GM12878 (cell line): ENCODE measurements at regions not wholly inside any gene's neighbourhood (a gene's known extent, or its start where the extent isn't known, plus 50 kb on each side); places are given as distances from the start of the nearest gene placed in this dataset.

ENCODE experiments used
- ATAC-seq: fragments of 200-7000 bp; cut with Tn5 transposase; 3 replicates; pipeline ENCODE4 v1.9.1; 2020; ENCODE audit warnings: mild to moderate bottlenecking, moderate library complexity
- BruUV-seq: library from RNA; stranded (reverse); fragments of 400-500 nt; replicated peaks from 2 replicates; lab custom pipeline; 2021; lab: Mats Ljungman, UMichigan
- CTCF ChIA-PET: fragments of 300-600 bp; sonication (Branson Sonifier 250); formaldehyde crosslinking; extraction: SDS; loops from one replicate; lab custom pipeline; 2021; ENCODE audit warnings: inconsistent platforms; lab: Yijun Ruan, JAX
- POLR2A ChIA-PET: fragments of 350-600 bp; formaldehyde crosslinking; extraction: SDS; loops from one replicate; lab custom pipeline; 2021; ENCODE audit warnings: inconsistent platforms; lab: Charles Lee
- RAD21 ChIA-PET: fragments of 300-600 bp; sonication (Branson Sonifier 250); formaldehyde crosslinking; loops from one replicate; lab custom pipeline; 2023; ENCODE audit warnings: antibody characterized with exemption; ENCODE audit not compliant: unreplicated experiment; lab: Charles Lee
- SMC1A ChIA-PET: fragments of 300-600 bp; sonication (Branson Sonifier 250); formaldehyde crosslinking; loops from one replicate; lab custom pipeline; 2023; ENCODE audit not compliant: unreplicated experiment, uncharacterized antibody; lab: Charles Lee
- DNase-seq: peaks from one replicate; pipeline ENCODE4 v3.0.0-alpha.2; 2011; ENCODE audit warnings: low read depth, low spot score
- FAIRE-seq: peaks from 3 replicates; lab custom pipeline; 2011; peaks lifted over from hg19 to GRCh38; lab: Jason Lieb, UNC
- H2AFZ ChIP-seq: 2 replicates; pipeline ENCODE4 v1.6.0; 2011; ENCODE audit warnings: low read depth, low read length, control low read depth; ENCODE audit not compliant: control insufficient read depth
- H3K27ac ChIP-seq: 2 replicates; pipeline ENCODE4 v1.5.1; 2011; ENCODE audit warnings: control low read depth; ENCODE audit not compliant: control insufficient read depth, insufficient read depth
- H3K27me3 ChIP-seq, 2 experiments: replicated peaks in 1 of 2; 2 replicates each; pipeline versions ENCODE4 v1.6.0 to v1.6.1; 2011; ENCODE audit warnings: low read length in 1 of 2; ENCODE audit not compliant: control insufficient read depth in 2 of 2, insufficient read depth in 2 of 2
- H3K36me3 ChIP-seq, 2 experiments: 2 replicates each; pipeline ENCODE4 v1.5.1; 2011; ENCODE audit warnings: low read length in 1 of 2; ENCODE audit not compliant: control insufficient read depth in 2 of 2, insufficient read depth in 2 of 2
- H3K4me1 ChIP-seq: 2 replicates; pipeline ENCODE4 v1.6.1; 2011; ENCODE audit warnings: mild to moderate bottlenecking, low read length, moderate library complexity, mixed read lengths; ENCODE audit not compliant: control insufficient read depth, insufficient read depth
- H3K4me2 ChIP-seq: 2 replicates; pipeline ENCODE4 v1.6.0; 2011; ENCODE audit warnings: control low read depth; ENCODE audit not compliant: control insufficient read depth, insufficient read depth
- H3K4me3 ChIP-seq: fragments of 200-600 bp; sonication (generic); 2 replicates; pipeline ENCODE4 v1.5.1; 2016
- H3K79me2 ChIP-seq: 2 replicates; pipeline ENCODE4 v1.6.0; 2011; ENCODE audit warnings: low read length; ENCODE audit not compliant: control insufficient read depth, insufficient read depth
- H3K9ac ChIP-seq: 2 replicates; pipeline ENCODE4 v1.8.0; 2011; ENCODE audit warnings: low read length, control low read depth, mixed read lengths; ENCODE audit not compliant: control insufficient read depth, insufficient read depth
- H3K9me3 ChIP-seq: replicated peaks from 3 replicates; pipeline ENCODE4 v1.5.1; 2011; ENCODE audit warnings: mild to moderate bottlenecking, low read length; ENCODE audit not compliant: control insufficient read depth, insufficient read depth
- H4K20me1 ChIP-seq: 2 replicates; pipeline ENCODE4 v1.6.0; 2011; ENCODE audit not compliant: control insufficient read depth, insufficient read depth
- CUX1 ChIP-seq: IDR thresholded peaks from 2 replicates; pipeline ENCODE4 v1.6.1; 2012; ENCODE audit warnings: improper control_type of control experiment, low read depth, low read length; ENCODE audit not compliant: insufficient replicate concordance
- FOS ChIP-seq: IDR thresholded peaks from 3 replicates; pipeline ENCODE4 v1.6.1; 2011; ENCODE audit warnings: borderline replicate concordance; ENCODE audit not compliant: insufficient read length; ENCODE audit errors: extremely low read depth
- IKZF2 ChIP-seq, 2 experiments: fragments of 450-650 bp; IDR thresholded peaks; 2 replicates each; pipeline ENCODE4 v1.6.1; 2017; ENCODE audit warnings: mild to moderate bottlenecking in 2 of 2, moderate library complexity in 2 of 2
- MEF2A ChIP-seq: IDR thresholded peaks from 2 replicates; pipeline ENCODE4 v1.6.1; 2011; ENCODE audit warnings: low read depth, mild to moderate bottlenecking, low read length, moderate library complexity; ENCODE audit not compliant: insufficient read depth
- RCOR1 ChIP-seq: conservative IDR thresholded peaks from 2 replicates; pipeline ENCODE4 v1.6.1; 2012; ENCODE audit warnings: low read depth, low read length, improper control_type of control experiment
- SREBF1 ChIP-seq: IDR thresholded peaks from 2 replicates; pipeline ENCODE4 v1.6.1; 2012; ENCODE audit warnings: mild to moderate bottlenecking, low read length
- SRF ChIP-seq, 2 experiments: IDR thresholded peaks; 2 replicates each; pipeline ENCODE4 v1.6.1; 2011; ENCODE audit warnings: low read depth in 2 of 2, low read length in 2 of 2, mild to moderate bottlenecking in 1 of 2, moderate library complexity in 1 of 2
- TAF1 ChIP-seq: IDR thresholded peaks from 2 replicates; pipeline ENCODE4 v1.6.1; 2011; ENCODE audit warnings: mild to moderate bottlenecking, low read depth, low read length, borderline replicate concordance
- ZNF274 ChIP-seq: IDR thresholded peaks from one replicate; pipeline ENCODE4 v1.8.0; 2011; ENCODE audit not compliant: insufficient read length, insufficient read depth
- ZNF687 ChIP-seq: fragments of 450-650 bp; IDR thresholded peaks from 2 replicates; pipeline ENCODE4 v1.6.1; 2017; ENCODE audit warnings: mild to moderate bottlenecking, moderate library complexity
- WGBS: methylation state at CpG from one replicate; pipeline ENCODE4 v1.1.6; 2016; ENCODE audit warnings: low lambda C conversion rate; ENCODE audit not compliant: insufficient replicate concordance, insufficient coverage; ENCODE audit errors: missing lambda C conversion rate; 5-methylcytosine and 5-hydroxymethylcytosine counted together
- in situ Hi-C: fragments of 300-500 bp; cut with MboI; formaldehyde crosslinking; loops from 9 replicates; pipeline ENCODE4 v1.14.3; 2018; ENCODE audit warnings: mixed read lengths
- intact Hi-C: fragments of 100-400 bp; cut with micrococcal nuclease; formaldehyde crosslinking; loops from one replicate; pipeline ENCODE4 v1.14.2; 2022; ENCODE audit not compliant: unreplicated experiment
- TF ChIP-seq, protein P1 (sequence below): IDR thresholded peaks from 2 replicates; pipeline ENCODE4 v1.6.1; 2012; ENCODE audit warnings: low read depth, low read length, improper control_type of control experiment

GRCh38 chr15:77866186-77866585, 211.3 kb downstream of the TBC1D2B start (continued):
- TF ChIP-seq, protein P1, sequence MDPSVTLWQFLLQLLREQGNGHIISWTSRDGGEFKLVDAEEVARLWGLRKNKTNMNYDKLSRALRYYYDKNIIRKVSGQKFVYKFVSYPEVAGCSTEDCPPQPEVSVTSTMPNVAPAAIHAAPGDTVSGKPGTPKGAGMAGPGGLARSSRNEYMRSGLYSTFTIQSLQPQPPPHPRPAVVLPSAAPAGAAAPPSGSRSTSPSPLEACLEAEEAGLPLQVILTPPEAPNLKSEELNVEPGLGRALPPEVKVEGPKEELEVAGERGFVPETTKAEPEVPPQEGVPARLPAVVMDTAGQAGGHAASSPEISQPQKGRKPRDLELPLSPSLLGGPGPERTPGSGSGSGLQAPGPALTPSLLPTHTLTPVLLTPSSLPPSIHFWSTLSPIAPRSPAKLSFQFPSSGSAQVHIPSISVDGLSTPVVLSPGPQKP, result no peak
- TF ChIP-seq, all 136 proteins: peak for 0

DNA sequence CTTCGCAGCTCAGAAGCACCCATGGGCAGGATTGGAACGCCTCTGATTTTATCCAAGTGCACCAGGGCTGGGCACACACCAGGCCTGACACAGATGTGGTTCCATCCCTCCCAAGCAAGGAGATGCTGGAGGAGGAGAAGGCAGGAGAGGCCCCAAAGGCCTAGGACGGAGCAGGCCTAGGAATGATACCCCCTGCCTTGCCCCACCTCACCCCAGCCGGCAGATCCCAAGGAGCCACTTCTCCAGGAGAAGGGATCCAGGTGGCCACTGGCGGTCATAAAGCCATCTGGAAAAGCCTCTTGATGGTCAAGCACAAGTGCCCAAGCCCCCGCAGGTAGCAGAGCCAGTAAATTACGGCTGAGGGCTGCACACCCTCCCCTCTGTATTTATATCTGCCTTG, 211.8 kb downstream of the TBC1D2B start:
- ChIA-PET CTCF (no interaction called here), POLR2A (no interaction called here)
- no peak for TF ChIP-seq MEF2A
- TF ChIP-seq SREBF1, result no peak
- TF ChIP-seq ZNF274, result no peak
- TF ChIP-seq RCOR1, result no peak
- no peak for TF ChIP-seq FOS
- no peak for TF ChIP-seq ZNF687
- TF ChIP-seq TAF1, result no peak
- no peak for TF ChIP-seq SRF (IDR thresholded peaks at IDR 0.05; ENCODE audit: low read depth in 2 of 2, low read length in 2 of 2)
- no peak for TF ChIP-seq CUX1
- no peak for TF ChIP-seq IKZF2 (IDR thresholded peaks at IDR 0.05)

More for the DNA sequence above, 211.8 kb downstream of the TBC1D2B start:
- FAIRE-seq (no peak), DNase-seq (no peak), ATAC-seq (no peak)
- no peak overlapping the region for H3K27ac ChIP-seq
- H3K4me3 ChIP-seq, result no peak overlapping the region
- no peaks in the 10 kb centered on the region for H3K79me2 ChIP-seq
- RAD21 ChIA-PET, result no interaction called here
- H3K9ac ChIP-seq, result no peak overlapping the region
- intact Hi-C loops, result no loop called here
- no peaks in the 10 kb centered on the region for H3K4me1 ChIP-seq
- no peaks in the 10 kb centered on the region for H4K20me1 ChIP-seq
- H3K36me3 ChIP-seq, result no peaks in the 10 kb centered on the region
- H2AFZ ChIP-seq, result no peak overlapping the region
- peaks cover 0 to 2% of the 10 kb centered on the region in 2 experiments; a peak in 3 of 4 replicates for H3K27me3 ChIP-seq
- WGBS, result 33% methylated on average over 7 of the region's 7 CpGs
- BruUV-seq, result no TSS peak
- no peak overlapping the region for H3K4me2 ChIP-seq
- no peaks in the 10 kb centered on the region for H3K9me3 ChIP-seq
- SMC1A ChIA-PET, result no interaction called here
- in situ Hi-C loops, result no loop called here
